GM19372 (cell line): ENCODE measurements at regions not wholly inside any gene's neighbourhood (a gene's known extent, or its start where the extent isn't known, plus 50 kb on each side); places are given as distances from the start of the nearest gene placed in this dataset.
"Not testable (repeated sequence)": the region's sequence is repeated elsewhere in the genome, so short reads cannot be mapped to it uniquely, and the experiment has no call there.

Experiments used
- ATAC-seq: cut with Tn5 transposase; IDR thresholded peaks from one replicate; pipeline ENCODE4 v1.9.1; 2021; ENCODE audit warnings: mild to moderate bottlenecking, low read depth, moderate library complexity; ENCODE audit not compliant: unreplicated experiment

GRCh38 chr9:41019858-41020562, 108.5 kb downstream of the FOXD4L6 start:
- not testable (repeated sequence) for ATAC-seq

GRCh38 chr9:41018948-41019347, 109.5 kb downstream of the FOXD4L6 start:
- ATAC-seq: not testable (repeated sequence)

GRCh38 chr9:41016699-41017098, 111.8 kb downstream of the FOXD4L6 start:
- ATAC-seq: not testable (repeated sequence)

GRCh38 chr9:40999952-41000700, 128.4 kb downstream of the FOXD4L6 start:
- ATAC-seq: not testable (repeated sequence)

DNA sequence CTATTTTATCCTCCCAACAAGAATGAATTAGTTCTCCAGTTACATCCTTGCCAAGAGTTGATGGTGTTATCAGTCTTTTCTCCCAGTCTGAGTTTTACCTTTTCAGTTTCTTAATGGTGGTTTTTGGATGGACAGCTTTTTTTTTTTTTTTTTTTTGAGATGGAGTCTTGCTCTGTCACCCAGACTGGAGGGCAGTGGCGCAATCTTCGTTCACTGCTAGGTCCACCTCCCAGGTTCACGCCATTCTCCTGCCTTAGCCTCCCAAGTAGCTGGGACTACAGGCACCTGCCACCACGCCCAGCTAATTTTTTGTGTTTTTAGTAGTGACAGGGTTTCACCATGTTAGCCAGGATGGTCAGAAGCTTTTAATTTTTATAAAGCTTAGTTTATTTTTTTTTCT, 133.0 kb downstream of the FOXD4L6 start:
- ATAC-seq: not testable (repeated sequence)

GRCh38 chr9:40993842-40994241, 134.6 kb downstream of the FOXD4L6 start:
- ATAC-seq: not testable (repeated sequence)

GRCh38 chr9:40993375-40993774, 135.1 kb downstream of the FOXD4L6 start:
- ATAC-seq: not testable (repeated sequence)

GRCh38 chr9:40992472-40992821, 136.0 kb downstream of the FOXD4L6 start:
- peak; percentile 38 for ATAC-seq

DNA sequence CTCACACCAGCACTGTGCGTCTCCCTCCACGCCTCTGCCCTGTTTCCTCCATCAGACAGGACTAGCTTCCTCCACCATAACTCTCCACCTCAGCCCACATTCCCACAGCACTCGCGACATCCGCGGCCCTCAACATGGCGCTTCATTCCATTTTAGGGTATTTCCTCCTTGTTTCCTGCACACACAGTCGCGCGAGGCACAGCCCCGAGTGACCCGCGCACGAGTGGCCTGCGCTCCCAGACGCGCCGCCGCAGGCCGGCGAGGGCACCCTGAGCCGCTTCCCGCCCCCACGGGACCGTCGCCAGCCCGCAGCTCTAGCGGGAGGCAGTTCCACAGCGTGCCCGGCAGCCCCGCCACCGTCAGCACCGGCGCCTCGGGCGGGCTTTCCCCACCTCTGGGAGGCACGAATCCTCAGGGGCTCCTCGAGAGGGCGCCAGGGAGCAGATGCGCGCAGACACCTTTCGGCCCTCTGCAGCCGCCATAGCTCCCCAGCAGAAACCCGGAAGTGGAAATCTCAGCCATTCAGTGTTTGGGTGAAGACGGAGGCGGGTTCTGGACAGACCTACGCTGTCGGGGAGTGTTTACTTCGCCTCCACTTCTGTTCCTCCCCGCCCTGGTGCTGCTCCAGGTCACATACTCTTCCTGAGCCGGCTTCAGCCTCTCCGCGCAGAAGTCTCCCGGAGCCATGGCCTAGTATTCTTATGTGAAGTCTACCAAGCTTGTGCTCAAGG, 136.6 kb downstream of the FOXD4L6 start:
- ATAC-seq: peak; percentile 100

DNA sequence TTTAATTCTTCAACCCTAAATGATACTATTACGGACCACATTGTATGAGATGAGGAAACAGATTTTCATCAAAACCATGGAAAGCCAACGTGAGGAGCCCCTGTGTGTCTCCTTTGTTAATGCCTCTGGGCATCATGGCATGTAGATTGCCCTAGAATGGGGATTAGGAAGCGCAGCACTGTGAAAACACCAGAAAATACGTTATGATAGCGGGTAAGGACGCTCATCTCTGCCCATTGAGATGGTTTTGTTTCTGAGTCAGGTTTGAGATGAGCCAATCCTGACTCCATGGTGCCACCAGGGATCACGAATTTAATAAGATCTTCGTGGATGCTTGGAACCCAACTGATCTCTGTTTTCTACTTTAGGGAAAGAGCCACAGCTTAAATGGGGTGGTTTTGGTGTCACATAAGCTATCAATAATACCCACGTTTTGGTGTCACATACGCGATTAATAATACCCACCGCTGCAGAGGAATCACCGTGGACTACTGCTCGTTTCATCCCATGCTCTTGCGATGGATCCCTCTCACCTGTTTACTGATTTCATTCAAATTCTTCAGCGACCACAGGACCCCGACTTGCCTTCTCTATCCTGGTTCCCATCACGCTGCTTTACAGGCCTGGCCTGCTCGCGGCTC, 137.3 kb downstream of the FOXD4L6 start:
- ATAC-seq: not testable (repeated sequence)

DNA sequence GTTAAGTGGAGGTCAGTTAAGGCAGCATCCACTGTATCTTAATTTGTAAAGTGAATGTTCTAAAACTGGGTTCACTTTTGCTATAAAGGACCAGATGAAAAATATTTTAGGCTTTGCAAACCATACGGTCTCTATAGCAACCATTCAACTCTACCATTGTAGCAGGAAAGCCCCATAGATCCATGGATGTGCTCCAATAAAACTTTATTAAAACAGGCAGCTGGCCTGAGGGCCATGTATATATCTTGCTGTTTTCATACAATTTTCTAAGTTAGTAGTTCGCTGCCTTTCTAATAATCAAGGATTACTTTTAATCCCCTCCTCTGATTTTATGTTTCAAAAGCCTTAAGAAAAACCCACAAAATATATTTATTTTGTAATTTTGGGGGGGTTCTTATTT, 142.1 kb downstream of the FOXD4L6 start:
- not testable (repeated sequence) for ATAC-seq

DNA sequence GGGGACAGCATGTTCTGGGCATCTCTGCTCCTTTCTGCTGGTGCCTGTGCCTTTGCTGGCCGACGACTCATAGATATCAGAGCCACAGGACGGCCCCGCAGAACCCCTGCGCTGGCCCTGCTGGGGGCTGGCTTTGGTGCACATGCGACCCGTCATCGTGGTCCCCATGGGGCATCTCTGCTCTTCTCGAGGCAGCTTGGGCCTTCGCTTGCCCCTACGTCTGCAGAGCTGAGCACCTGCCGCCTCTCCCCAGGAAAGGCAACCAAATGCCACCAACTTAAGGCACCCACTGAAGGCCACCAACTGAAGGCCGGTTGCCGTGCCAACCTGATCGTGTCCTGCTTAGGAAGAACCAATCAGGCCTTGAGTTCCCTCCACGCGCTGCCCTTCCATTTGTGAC, 153.1 kb downstream of the FOXD4L6 start:
- not testable (repeated sequence) for ATAC-seq

DNA sequence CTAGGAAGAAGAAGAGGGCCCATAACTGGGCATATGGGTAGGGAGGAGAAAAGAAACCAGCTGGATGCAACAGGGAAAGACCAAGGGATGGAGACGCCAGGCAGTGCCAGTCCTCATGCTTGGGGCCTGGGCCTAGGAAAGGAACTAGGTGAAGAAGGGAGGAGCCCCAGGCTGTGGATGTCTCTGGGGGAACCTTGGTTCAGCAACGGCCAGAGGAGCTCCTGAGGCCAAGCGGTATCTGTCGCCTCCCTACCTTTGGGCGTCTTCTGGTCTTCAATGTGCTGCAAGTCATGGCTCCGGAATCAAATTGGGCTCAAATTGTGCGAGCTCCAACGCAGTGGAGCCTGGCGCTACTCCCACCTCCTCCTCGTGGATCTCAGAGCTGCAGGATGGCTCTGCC, 153.6 kb downstream of the FOXD4L6 start:
- ATAC-seq: not testable (repeated sequence)

DNA sequence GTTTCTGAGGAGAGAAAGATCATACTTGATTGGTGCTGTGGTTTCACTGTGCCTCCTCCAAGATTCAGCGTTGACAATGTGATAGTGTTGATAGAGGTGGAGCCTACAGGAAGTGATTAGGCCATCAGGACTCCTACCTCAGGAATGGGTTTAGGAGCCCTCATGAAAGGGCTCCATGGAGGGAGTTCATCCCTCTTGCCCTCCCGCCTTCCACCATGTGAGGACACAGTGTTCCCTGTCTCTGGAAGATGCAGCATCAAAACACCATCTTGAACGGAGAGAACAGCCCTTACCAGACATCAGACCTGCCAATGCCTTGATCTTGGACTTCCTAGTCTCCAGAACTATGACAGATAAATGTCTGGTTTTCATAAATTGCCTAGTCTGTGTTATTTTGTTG, 156.7 kb downstream of the FOXD4L6 start:
- not testable (repeated sequence) for ATAC-seq

DNA sequence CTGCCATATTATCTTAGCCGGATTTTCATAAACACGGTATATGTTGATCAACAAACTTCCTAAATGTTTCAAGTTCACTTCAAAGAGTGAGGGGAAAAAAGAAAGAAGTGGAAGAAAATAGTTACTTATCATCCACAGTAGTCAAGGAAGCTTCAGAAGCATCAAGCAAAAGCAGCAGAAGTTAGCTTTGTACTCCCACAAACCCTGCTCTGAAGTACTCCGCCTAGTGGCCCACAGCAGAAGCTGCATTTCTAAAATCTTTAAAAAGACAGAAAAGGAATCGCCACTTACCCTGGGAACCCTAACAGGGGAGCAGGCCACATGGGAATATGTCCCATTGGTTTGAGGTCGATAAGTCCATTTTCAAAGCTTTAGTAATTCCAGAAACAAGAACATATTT, 158.1 kb downstream of the FOXD4L6 start:
- ATAC-seq: not testable (repeated sequence)

GRCh38 chr9:40962461-40962860, 166.0 kb downstream of the FOXD4L6 start:
- ATAC-seq: not testable (repeated sequence)

DNA sequence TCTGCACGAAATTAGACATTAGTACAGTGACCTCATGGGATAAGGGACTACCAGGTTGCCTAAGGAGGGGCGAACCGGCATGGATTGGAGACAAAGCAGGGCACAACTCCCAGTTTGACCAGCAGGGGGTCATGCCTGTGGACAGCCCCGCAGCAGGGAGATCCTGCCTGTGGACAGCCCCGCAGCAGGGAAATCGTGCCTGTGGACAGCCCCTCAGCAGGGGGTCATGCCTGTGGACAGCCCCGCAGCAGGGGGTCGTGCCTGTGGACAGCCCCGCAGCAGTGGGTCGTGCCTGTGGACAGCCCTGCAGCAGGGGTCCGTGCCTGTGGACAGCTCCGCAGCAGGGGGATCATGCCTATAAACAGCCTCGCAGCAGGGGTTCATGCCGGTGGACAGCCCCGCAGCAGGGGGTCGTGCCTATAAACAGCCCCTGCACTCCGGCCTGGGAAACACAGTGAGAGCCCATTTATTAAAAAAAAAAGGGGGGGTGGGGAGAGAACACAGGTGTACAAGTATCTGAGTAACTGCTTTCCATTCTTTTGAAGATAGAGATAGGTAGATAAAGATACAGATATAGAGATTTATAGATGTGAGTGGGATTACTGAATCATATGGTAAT, 176.5 kb downstream of the FOXD4L6 start:
- not testable (repeated sequence) for ATAC-seq

DNA sequence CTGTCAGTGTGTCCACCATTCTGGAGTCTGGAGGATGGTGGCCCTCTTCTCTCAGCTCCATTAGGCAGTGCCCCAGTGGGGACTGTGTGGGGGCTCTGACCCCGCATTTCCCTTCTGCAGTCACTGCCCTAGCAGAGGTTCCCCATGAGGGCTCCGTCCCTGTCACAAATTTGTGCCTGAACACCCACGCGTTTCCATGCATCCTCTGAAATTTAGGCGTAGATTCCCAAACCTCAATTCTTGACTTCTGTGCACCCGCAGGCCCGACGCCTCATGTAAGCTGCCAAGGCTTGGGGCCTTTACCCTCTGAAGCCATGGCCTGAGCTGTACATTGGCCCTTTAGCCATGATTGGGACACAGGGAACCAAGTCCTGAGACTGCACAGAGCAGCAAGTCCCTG, 182.3 kb downstream of the FOXD4L6 start:
- not testable (repeated sequence) for ATAC-seq

DNA sequence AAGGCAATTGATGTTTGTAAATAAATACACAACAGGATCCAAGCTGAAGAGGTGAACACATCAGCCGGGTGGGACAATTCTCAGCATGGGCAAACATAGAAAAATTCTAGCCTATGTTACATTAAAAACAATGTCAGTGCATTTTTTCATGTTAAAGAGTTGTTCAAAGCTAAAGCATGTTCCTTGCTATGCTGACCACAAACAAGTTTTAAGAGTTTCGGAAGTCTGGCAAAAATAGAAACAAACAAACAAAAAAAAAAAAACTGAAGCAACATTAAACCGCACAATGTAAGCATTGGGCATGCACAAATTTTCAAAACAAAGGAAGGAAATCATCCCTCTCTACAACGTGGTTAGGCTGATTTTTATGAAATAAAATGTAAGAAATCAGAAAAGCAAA, 185.8 kb downstream of the FOXD4L6 start:
- ATAC-seq: not testable (repeated sequence)

- ATAC-seq: not testable (repeated sequence)
These were observed 188.6 kb downstream of the FOXD4L6 start for GRCh38 chr9:40939888-40940209.
